ENCODE measurements at regions not wholly inside any gene's neighbourhood (a gene's known extent, or its start where the extent isn't known, plus 50 kb on each side); places are given as distances from the start of the nearest gene placed in this dataset.

DNA sequence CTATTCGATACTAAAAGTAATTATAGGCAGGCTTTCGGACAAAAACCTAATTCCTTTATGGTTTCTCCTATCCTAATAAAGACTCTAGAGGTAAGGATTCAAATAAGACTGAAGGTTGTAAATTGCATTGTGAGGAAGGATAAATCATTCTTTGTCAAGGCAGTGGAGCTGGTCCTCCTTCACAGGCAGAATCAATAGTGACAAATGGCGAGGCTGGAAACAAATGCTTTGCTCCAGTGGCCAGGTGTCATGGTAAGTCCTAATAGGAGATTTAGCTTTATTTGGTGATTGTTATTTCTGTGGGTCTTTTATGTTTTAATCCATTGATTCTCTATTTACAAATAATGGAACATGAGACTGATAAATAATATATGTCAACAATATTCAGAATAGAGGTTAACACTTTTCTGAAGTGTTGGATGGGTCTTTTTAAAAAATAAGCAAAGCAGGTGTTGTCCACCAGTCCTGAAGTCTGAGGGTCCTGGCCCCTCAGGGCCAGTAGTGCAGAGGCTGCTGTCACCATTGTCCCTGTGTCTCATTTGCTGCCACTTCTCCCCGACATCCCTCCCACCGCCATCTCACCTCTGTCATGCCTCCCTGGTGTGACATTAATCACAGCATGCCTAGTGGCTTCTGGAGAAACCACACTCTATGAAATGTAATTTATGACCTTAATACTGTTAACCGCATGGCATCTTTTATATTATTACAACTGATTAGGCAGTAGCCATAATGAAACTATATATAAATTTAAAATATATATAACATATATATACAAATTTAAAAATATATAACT lies 120.9 kb upstream of the MAGI3 start:
- Histone ChIP-seq H3K27me3 (ENCODE audit: control insufficient read depth, insufficient read depth, low read length) (no peaks in the 10 kb centered on the region), H3K36me3 (ENCODE audit: control insufficient read depth, insufficient read depth, low read length) (no peaks in the 10 kb centered on the region), H3K4me3 (ENCODE audit: low read depth, low read length) (no peak overlapping the region)
- no peak for DNase-seq (ENCODE audit: low read depth)
- no peak for TF ChIP-seq CTCF (IDR thresholded peaks at IDR 0.05; ENCODE audit: insufficient read depth, low read length, poor library complexity, severe bottlenecking)

- no peak for TF ChIP-seq CTCF (IDR thresholded peaks at IDR 0.05; ENCODE audit: insufficient read depth, low read length, poor library complexity, severe bottlenecking)
- DNase-seq (ENCODE audit: low read depth) = no peak
- Histone ChIP-seq H3K27me3 (ENCODE audit: control insufficient read depth, insufficient read depth, low read length) (no peaks in the 10 kb centered on the region), H3K36me3 (ENCODE audit: control insufficient read depth, insufficient read depth, low read length) (no peaks in the 10 kb centered on the region), H3K4me3 (ENCODE audit: low read depth, low read length) (no peak overlapping the region)
Measured at GRCh38 chr1:113271039-113271438, 119.3 kb upstream of the MAGI3 start.

DNA sequence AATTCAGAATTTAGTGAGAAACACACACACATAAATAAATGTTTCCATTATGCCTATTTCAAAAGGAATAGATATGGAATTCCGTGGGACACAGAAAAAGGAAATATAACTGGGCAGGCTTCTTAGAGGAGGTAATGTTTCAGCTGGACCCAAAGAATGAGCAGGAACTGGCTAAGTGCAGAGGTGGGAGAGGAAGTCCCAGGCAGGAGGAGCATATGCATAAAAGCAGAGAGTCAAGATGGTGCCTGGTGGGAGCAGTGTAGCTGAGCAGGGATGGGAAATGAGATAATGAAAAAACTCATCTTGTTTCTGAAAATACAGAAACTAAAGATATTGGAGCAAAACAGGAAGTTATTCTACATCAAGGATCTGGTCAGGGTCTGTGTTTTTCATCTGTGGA lies 115.2 kb upstream of the MAGI3 start:
- H3K36me3 ChIP-seq (ENCODE audit: control insufficient read depth, insufficient read depth, low read length) = no peaks in the 10 kb centered on the region
- no peak for DNase-seq (ENCODE audit: low read depth)
- H3K4me3 ChIP-seq (ENCODE audit: low read depth, low read length) = no peak overlapping the region
- peaks cover 3% of the 10 kb centered on the region for H3K27me3 ChIP-seq (ENCODE audit: control insufficient read depth, insufficient read depth, low read length)
- no peak for TF ChIP-seq CTCF (IDR thresholded peaks at IDR 0.05; ENCODE audit: insufficient read depth, low read length, poor library complexity, severe bottlenecking)

DNA sequence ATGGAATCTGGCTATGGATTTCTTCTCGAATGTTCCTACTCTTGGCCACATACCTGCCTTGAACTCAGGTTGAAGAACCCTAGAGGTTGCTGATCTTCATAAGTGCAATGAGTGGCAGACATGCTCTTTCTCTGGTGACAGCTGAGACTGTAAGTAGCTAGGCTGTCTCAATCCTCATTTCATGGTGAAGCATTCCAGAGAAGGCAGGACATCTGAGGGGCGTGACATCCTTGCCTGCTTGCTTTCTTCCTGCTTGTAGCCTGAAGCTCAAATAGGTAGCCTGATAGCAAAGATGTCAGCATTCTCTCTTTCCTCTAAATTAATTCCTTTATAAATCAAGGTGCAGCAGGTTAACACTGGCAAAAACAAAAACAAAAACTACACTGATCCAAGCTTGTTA lies 114.6 kb upstream of the MAGI3 start:
- Histone ChIP-seq H3K4me3 (ENCODE audit: low read depth, low read length) (no peak overlapping the region), H3K36me3 (ENCODE audit: control insufficient read depth, insufficient read depth, low read length) (no peaks in the 10 kb centered on the region), H3K27me3 (ENCODE audit: control insufficient read depth, insufficient read depth, low read length) (peaks cover 3% of the 10 kb centered on the region)
- no peak for TF ChIP-seq CTCF (IDR thresholded peaks at IDR 0.05; ENCODE audit: insufficient read depth, low read length, poor library complexity, severe bottlenecking)
- no peak for DNase-seq (ENCODE audit: low read depth)

DNA sequence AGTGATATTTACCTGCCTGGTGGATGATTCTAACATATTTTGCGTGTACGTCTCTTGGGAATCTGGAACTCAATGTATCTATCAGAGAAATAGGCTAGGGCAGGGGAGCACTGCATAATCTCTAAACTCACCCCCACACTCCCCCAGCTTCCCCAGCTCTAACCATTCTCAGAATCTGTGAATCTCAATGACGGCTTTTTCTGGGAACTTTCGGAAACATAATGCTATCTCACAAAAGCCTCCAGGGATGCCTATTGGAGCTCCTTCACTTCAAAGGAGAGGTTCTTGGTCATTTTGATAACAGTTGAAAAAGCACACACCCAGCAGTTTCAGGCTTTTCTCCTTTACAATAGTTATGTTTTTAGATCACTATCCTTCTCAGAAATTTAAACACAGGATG lies 113.8 kb upstream of the MAGI3 start:
- Histone ChIP-seq H3K4me3 (ENCODE audit: low read depth, low read length) (no peak overlapping the region), H3K27me3 (ENCODE audit: control insufficient read depth, insufficient read depth, low read length) (peaks cover 3% of the 10 kb centered on the region), H3K36me3 (ENCODE audit: control insufficient read depth, insufficient read depth, low read length) (no peaks in the 10 kb centered on the region)
- no peak for DNase-seq (ENCODE audit: low read depth)
- no peak for TF ChIP-seq CTCF (IDR thresholded peaks at IDR 0.05; ENCODE audit: insufficient read depth, low read length, poor library complexity, severe bottlenecking)

GRCh38 chr1:113278371-113278770 lies 111.9 kb upstream of the MAGI3 start:
- no peak for DNase-seq (ENCODE audit: low read depth)
- H3K4me3 ChIP-seq (ENCODE audit: low read depth, low read length) = no peak overlapping the region
- peaks cover 3% of the 10 kb centered on the region for H3K27me3 ChIP-seq (ENCODE audit: control insufficient read depth, insufficient read depth, low read length)
- TF ChIP-seq CTCF (IDR thresholded peaks at IDR 0.05; ENCODE audit: insufficient read depth, low read length, poor library complexity, severe bottlenecking) = no peak
- H3K36me3 ChIP-seq (ENCODE audit: control insufficient read depth, insufficient read depth, low read length) = no peaks in the 10 kb centered on the region
